ENCODE measurements at regions not wholly inside any gene's neighbourhood (a gene's known extent, or its start where the extent isn't known, plus 50 kb on each side); places are given as distances from the start of the nearest gene placed in this dataset.
A peak's percentile ranks its signal among the peaks of the same experiment; 100 is the strongest.

- intact Hi-C loops (cut with micrococcal nuclease; ENCODE audit: unreplicated experiment) = loop anchor here (5.0 to 10.0 kb wide), 2 partner anchors 604 to 742 kb away; partner anchors contain the start of gene RAP2B
Observed at GRCh38 chr3:153768561-153769469, 352.4 kb upstream of the ARHGEF26 start.

GRCh38 chr3:153783106-153783505 is 338.1 kb upstream of the ARHGEF26 start:
- no TSS peak for BruUV-seq (replicated peaks)
- no peak overlapping the region for H3K27ac ChIP-seq (ENCODE audit: low read length)
- DNase-seq (ENCODE audit: low read depth, low spot score) (no peak), ATAC-seq (no peak)
- no peaks in the 10 kb centered on the region for H3K27me3 ChIP-seq (ENCODE audit: control insufficient read depth, insufficient read depth, low read length)
- ChIA-PET POLR2A (no interaction called here), CTCF (no interaction called here)
- no peaks in the 10 kb centered on the region for H3K36me3 ChIP-seq (ENCODE audit: control insufficient read depth, insufficient read depth, low read length)
- H3K4me1 ChIP-seq (ENCODE audit: control insufficient read depth, insufficient read depth, low read length) = no peaks in the 10 kb centered on the region
- in situ Hi-C loops (cut with HindIII; ENCODE audit: low pct_unique_long_range_greater_than_20kb, low sequenced_read_pairs) (no loop called here), intact Hi-C loops (cut with micrococcal nuclease; ENCODE audit: unreplicated experiment) (no loop called here)
- H3K9me3 ChIP-seq (ENCODE audit: control insufficient read depth, insufficient read depth, low read depth, low read length) = no peaks in the 10 kb centered on the region
- no peak overlapping the region for H3K4me3 ChIP-seq (ENCODE audit: low read depth in 2 of 2, low read length in 2 of 2)
- TF ChIP-seq POLR2AphosphoS5 (IDR thresholded peaks at IDR 0.05; ENCODE audit: low read depth, low read length) (no peak), SIN3A (IDR thresholded peaks at IDR 0.05; ENCODE audit: borderline replicate concordance, insufficient read depth, low read depth, low read length) (no peak)
- TF ChIP-seq, protein P1, sequence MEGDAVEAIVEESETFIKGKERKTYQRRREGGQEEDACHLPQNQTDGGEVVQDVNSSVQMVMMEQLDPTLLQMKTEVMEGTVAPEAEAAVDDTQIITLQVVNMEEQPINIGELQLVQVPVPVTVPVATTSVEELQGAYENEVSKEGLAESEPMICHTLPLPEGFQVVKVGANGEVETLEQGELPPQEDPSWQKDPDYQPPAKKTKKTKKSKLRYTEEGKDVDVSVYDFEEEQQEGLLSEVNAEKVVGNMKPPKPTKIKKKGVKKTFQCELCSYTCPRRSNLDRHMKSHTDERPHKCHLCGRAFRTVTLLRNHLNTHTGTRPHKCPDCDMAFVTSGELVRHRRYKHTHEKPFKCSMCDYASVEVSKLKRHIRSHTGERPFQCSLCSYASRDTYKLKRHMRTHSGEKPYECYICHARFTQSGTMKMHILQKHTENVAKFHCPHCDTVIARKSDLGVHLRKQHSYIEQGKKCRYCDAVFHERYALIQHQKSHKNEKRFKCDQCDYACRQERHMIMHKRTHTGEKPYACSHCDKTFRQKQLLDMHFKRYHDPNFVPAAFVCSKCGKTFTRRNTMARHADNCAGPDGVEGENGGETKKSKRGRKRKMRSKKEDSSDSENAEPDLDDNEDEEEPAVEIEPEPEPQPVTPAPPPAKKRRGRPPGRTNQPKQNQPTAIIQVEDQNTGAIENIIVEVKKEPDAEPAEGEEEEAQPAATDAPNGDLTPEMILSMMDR (IDR thresholded peaks at IDR 0.05) = no peak

More at GRCh38 chr3:153768561-153769469, 352.4 kb upstream of the ARHGEF26 start:
- DNase-seq (ENCODE audit: low read depth, low spot score) = peak; percentile 39
- Histone ChIP-seq H3K9me3 (ENCODE audit: control insufficient read depth, insufficient read depth, low read depth, low read length) (0 out of 2 replicates have a peak, but pooled peaks cover 2% of the 10 kb centered on the region), H3K4me1 (ENCODE audit: control insufficient read depth, insufficient read depth, low read length) (no peaks in the 10 kb centered on the region), H3K36me3 (ENCODE audit: control insufficient read depth, insufficient read depth, low read length) (no peaks in the 10 kb centered on the region), H3K27me3 (ENCODE audit: control insufficient read depth, insufficient read depth, low read length) (no peaks in the 10 kb centered on the region), H3K27ac (ENCODE audit: low read length) (no peak overlapping the region), H3K4me3 (ENCODE audit: low read depth in 2 of 2, low read length in 2 of 2) (no peak overlapping the region)
- in situ Hi-C loops (cut with HindIII; ENCODE audit: low pct_unique_long_range_greater_than_20kb, low sequenced_read_pairs) = no loop called here
- peak; percentile 93 for ATAC-seq
- ChIA-PET CTCF (no interaction called here), POLR2A (interaction anchor here (0.6 kb wide), 1 partner anchor 554 kb away, joined by 4 read pairs; no protein-coding TSS in a partner anchor)
- no TSS peak for BruUV-seq (replicated peaks)
- no peak for TF ChIP-seq SIN3A (IDR thresholded peaks at IDR 0.05; ENCODE audit: borderline replicate concordance, insufficient read depth, low read depth, low read length)
- TF ChIP-seq, protein P1 (IDR thresholded peaks at IDR 0.05) = peak; percentile 91

DNA sequence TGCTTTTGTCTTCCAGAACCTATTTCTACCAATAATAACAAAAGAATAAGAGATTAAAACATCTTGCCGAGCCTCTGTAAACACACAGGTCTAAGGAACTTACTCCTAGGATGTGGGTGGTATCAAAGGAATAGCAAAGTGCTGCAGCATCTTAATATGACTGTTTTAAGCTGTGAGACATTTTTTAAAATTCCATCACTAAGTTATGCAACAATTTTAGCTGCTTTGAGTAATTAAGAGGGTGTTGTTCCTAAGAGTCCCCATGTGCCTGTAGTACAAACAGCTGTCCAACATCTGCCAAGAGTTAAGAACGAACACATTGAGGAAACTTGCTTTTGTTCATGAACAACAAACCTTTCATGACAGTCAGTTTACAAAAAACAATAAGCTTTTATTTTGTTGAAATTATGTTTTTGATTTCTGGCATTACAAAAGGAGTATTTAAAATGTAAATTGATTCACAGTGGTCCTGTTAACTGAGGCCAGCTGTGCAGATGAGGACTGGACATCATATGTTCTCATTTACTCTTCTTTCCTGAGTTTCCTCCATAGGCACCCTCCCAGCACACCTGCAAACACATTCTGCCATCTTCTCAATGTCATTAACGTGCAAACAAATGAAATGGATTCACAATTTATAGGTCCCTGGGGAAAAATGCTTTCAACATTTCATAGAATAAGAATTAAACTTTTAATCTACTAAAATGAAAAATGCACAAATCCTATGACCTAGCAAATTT is 337.3 kb upstream of the ARHGEF26 start:
- Histone ChIP-seq H3K36me3 (ENCODE audit: control insufficient read depth, insufficient read depth, low read length) (no peaks in the 10 kb centered on the region), H3K4me1 (ENCODE audit: control insufficient read depth, insufficient read depth, low read length) (no peaks in the 10 kb centered on the region), H3K4me3 (ENCODE audit: low read depth in 2 of 2, low read length in 2 of 2) (no peak overlapping the region), H3K9me3 (ENCODE audit: control insufficient read depth, insufficient read depth, low read depth, low read length) (no peaks in the 10 kb centered on the region), H3K27ac (ENCODE audit: low read length) (no peak overlapping the region), H3K27me3 (ENCODE audit: control insufficient read depth, insufficient read depth, low read length) (no peaks in the 10 kb centered on the region)
- in situ Hi-C loops (cut with HindIII; ENCODE audit: low pct_unique_long_range_greater_than_20kb, low sequenced_read_pairs) (no loop called here), intact Hi-C loops (cut with micrococcal nuclease; ENCODE audit: unreplicated experiment) (no loop called here)
- no TSS peak for BruUV-seq (replicated peaks)
- ChIA-PET CTCF (no interaction called here), POLR2A (no interaction called here)
- DNase-seq (ENCODE audit: low read depth, low spot score) (no peak), ATAC-seq (no peak)
- TF ChIP-seq TCF7L2 (IDR thresholded peaks at IDR 0.05; ENCODE audit: low read depth, low read length) = no peak
- no peak for TF ChIP-seq SIN3A (IDR thresholded peaks at IDR 0.05; ENCODE audit: borderline replicate concordance, insufficient read depth, low read depth, low read length)
- no peak for TF ChIP-seq REST (IDR thresholded peaks at IDR 0.05; ENCODE audit: insufficient read depth in 1 of 2, low read depth in 2 of 2, low read length in 1 of 2)
- no peak for TF ChIP-seq POLR2AphosphoS5 (IDR thresholded peaks at IDR 0.05; ENCODE audit: low read depth, low read length)
- TF ChIP-seq, protein P1 (IDR thresholded peaks at IDR 0.05) = no peak

Data from Panc1 (cell line).